LHCN-M2 (cell line): ENCODE measurements at regions not wholly inside any gene's neighbourhood (a gene's known extent, or its start where the extent isn't known, plus 50 kb on each side); places are given as distances from the start of the nearest gene placed in this dataset.

Experiments used
- DNase-seq: peaks from one replicate; pipeline ENCODE4 v3.0.0-alpha.2; 2012; ENCODE audit warnings: low read depth

GRCh38 chr5:58073243-58073642, 386.6 kb downstream of the PLK2 start:
- no peak for DNase-seq

DNA sequence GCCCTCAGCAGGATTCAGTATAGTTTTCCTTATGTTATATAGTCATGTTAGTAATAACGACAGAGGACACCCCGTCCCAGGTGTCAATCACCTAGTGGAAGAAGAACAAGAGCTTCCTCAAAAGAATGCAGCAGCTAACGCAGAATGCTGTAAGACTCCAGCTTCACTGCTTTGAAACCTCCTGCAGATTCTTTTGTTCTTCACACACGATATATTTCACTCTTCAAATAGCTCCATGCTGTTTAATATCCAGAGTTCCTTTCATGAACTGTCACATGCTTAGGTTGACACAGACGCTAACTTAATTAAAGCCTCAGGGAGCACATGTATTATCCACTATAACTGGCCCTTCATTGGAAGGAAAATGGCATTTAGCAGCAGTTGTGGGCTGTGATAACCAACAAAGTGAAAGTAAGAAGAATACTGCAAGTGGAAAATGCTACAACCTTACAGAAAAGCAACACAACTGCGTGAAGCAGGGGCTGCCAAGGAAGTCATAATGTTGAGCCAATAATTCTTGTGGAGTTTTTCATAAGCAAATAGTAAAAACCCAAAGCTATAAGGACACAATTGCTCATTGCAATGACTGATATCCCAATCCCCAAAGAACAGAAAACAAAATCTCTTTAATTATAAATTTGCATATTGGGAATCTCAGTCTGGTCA, 387.5 kb downstream of the PLK2 start:
- peak; percentile 9 for DNase-seq

DNA sequence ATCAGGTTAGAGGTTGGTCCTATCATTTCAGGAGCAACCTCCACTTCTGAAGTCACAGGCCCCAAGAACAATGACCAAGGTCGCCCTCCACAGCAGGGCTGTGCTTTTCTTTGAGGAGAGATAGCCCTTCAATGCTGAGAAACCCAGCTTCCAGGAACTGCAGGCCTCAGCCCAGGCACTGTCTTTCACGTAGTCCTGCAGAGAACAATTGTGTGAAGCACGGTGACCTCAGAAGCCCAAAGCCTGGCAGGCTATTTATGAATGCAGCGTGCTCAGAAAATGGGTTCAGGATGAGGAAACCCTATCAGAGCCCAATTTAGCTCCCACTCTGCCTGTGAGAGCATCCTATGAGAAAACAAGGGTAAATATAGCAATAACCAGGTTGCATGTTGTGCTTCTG, 388.3 kb downstream of the PLK2 start:
- no peak for DNase-seq

DNA sequence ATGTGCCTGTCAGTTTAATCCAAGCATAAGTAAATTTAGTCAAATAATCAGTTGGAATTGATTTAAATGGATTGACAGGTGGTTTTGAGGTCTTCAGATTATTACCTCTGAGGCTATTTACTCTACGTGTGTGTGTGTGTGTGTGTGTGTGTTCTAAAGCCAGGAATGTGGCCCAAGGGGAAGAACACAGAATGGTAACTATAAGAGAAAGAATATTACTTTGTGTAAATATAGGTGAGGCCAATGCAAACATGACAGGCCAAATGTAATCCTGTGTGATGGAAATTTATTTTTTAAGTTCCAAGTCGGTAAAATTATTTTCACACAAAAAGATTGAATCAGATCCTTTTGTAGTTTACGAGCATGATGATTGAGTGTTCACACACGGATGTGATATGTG, 390.0 kb downstream of the PLK2 start:
- no peak for DNase-seq

DNA sequence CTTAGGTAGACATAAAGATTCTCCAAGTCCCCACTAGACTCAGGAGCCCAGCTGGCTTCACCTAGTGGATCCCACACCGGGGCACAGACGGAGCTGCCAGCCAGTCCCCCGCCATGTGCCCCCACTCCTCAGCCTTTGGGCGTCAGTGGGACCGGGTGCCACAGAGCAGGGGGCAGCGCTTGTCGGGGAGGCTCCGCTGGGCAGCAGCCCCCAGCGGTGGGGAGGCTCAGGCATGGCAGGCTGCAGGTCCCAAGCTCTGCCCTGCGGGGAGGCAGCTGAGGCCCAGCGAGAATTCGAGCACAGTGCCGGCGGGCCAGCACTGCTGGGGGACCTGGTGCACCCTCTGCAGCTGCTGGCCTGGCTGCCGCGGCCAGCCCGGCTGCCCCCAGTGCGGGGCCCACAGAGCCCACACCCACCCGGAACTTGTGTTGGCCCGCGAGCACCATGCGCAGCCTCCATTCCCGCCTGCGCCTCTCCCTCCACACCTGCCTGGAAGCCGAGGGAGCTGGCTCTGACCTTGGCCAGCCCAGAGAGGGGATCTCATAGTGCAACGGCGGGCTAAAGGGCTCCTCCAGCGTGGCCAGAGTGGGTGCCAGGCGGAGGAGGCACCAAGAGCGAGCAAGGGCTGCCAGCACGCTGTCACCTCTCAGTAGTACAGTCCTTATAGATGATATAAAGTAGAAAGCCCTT, 390.7 kb downstream of the PLK2 start:
- no peak for DNase-seq

DNA sequence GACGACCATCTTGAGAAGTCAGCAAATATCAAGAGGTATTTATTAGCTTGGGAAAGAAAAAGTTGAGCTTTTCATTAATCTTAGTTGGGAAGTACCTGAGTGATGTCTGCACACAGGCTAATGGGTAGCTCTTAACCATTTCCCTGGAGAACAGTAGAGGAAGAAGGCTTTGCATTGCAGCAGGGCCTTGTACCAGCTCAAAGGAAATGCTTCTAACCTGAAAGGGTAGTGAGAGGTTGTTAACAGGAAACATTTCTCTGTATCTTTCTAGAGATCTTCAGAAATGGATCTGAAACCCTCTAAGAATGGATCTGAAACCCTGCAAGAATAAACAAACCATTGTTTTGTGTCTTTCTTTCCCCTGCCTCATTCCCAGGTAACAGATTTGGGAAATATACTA, 393.3 kb downstream of the PLK2 start:
- no peak for DNase-seq

GRCh38 chr5:58066076-58066475, 393.8 kb downstream of the PLK2 start:
- no peak for DNase-seq

DNA sequence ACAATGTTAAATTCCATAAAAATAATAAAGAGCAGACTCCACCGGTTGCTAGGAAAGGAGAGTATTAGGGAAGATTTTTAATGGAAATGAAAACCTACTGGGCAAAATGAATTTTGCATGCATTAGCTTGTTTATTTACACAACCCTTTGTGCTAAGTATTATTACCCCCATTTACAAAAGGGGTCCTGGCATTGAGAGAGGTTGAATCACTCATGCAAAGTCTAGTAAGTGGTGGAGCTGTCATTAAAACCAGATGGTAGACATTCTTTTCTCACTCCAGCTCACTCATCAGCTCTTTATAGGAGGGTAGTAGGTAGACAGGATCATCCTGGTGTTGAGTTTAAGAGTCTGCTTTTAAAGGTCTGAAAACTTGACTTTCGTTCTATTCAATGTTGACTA, 395.1 kb downstream of the PLK2 start:
- DNase-seq = no peak

- DNase-seq = peak; percentile 71
These were observed 398.9 kb downstream of the PLK2 start for GRCh38 chr5:58060996-58061395.

GRCh38 chr5:58057324-58057723, 402.6 kb downstream of the PLK2 start:
- DNase-seq = no peak

DNA sequence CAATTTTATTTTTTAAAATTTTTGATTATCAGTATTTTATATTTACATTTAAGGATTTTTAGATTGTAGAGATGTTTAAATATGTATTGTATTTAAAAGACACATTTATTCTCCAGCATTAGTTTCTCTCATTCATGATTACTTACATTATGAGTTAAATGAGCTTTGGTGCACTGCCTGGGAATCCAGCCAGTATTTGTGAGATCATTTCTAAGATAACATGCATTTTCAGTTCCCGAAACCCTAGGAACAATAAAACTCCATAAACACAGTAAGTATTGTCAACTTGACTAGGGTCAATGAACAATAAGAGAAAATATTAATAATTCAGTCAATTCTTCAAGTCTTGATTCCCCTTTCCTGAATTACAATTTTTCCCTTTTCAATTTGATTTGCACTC, 403.3 kb downstream of the PLK2 start:
- DNase-seq = peak; percentile 20

DNA sequence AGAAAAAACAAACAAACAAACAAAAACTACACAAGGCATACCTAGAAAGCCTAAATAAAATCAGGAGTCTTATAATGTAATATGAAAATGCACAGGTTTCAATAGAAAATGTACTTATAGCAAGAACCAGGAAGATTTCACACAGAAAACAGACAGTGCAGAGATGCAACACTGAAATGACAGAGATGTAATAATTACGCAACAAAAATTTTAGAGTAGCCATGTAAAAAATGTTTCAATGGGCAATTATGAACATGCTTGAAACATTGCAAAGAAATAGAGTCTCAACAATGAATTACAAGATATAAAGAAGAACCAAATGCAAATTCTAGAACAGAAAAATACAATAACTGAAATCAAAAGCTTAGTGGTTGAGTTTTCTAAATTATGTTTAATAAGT, 405.9 kb downstream of the PLK2 start:
- no peak for DNase-seq

DNA sequence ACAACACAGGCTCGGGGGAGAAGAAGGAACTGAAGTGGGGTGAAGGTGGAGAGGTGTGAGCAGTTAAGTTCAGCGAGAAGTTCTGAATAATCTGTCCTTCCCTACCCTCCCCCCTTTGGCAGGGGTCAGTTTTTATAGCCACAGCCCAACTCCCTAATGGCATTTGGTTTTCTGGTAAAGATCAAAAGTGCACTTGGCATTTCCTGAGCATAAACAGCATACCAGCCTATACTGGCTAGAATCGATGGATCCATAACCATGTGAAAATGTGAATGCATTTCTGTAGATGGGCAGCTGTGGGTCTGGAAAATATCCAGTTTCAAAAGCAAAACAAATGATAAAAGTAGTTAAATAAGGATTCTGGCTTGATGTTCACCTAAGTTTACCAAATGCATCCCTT, 410.9 kb downstream of the PLK2 start:
- DNase-seq = no peak

- no peak for DNase-seq
These were observed 411.5 kb downstream of the PLK2 start for GRCh38 chr5:58048185-58048925.

GRCh38 chr5:58046371-58046770, 413.5 kb downstream of the PLK2 start:
- no peak for DNase-seq

DNA sequence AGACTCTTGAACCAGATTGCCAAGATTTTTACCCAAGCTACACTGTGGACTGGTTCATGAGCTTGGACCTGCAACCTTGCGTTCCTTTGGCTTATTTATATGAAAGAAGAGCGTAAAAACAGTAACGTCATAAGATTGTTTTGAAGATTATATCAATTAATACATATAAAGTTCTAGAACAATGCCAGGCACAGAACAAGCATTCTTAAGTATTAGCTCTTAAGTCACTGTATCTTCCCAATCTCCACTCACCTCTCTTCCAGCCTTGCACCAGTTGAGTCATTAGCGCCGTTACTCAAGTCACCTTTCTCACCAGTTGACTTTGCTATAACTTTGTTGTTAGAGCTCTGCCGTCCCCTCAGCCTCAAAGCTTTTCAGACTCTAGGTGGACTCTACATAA, 415.7 kb downstream of the PLK2 start:
- DNase-seq = no peak

GRCh38 chr5:58043032-58043945, 416.6 kb downstream of the PLK2 start:
- no peak for DNase-seq

- DNase-seq = no peak
These were observed 418.0 kb downstream of the PLK2 start for GRCh38 chr5:58041884-58042283.

GRCh38 chr5:58040846-58041245, 419.0 kb downstream of the PLK2 start:
- no peak for DNase-seq

GRCh38 chr5:58040044-58040443, 419.8 kb downstream of the PLK2 start:
- no peak for DNase-seq

- DNase-seq = no peak
These were observed 422.0 kb downstream of the PLK2 start for GRCh38 chr5:58037899-58038298.

GRCh38 chr5:58025809-58026208, 434.1 kb downstream of the PLK2 start:
- no peak for DNase-seq
